ENCODE measurements at regions not wholly inside any gene's neighbourhood (a gene's known extent, or its start where the extent isn't known, plus 50 kb on each side); places are given as distances from the start of the nearest gene placed in this dataset.

- TF ChIP-seq CTCF (IDR thresholded peaks at IDR 0.05; ENCODE audit: control insufficient read depth, insufficient read depth, low read depth, low read length, missing control alignments), result no peak
- DNase-seq (ENCODE audit: low read depth), result no peak
- H3K4me3 ChIP-seq (ENCODE audit: control insufficient read depth, low read depth, low read length), result no peak overlapping the region
These were observed 57.1 kb upstream of the NOCT start for GRCh38 chr4:138958519-138958918.

- no peak overlapping the region for H3K4me3 ChIP-seq (ENCODE audit: control insufficient read depth, low read depth, low read length)
- DNase-seq (ENCODE audit: low read depth), result no peak
- TF ChIP-seq CTCF (IDR thresholded peaks at IDR 0.05; ENCODE audit: control insufficient read depth, insufficient read depth, low read depth, low read length, missing control alignments), result no peak
These were observed 58.3 kb upstream of the NOCT start for GRCh38 chr4:138957302-138957701.

GRCh38 chr4:138954428-138954827, 61.2 kb upstream of the NOCT start:
- TF ChIP-seq CTCF (IDR thresholded peaks at IDR 0.05; ENCODE audit: control insufficient read depth, insufficient read depth, low read depth, low read length, missing control alignments), result no peak

GRCh38 chr4:138953961-138954371, 61.6 kb upstream of the NOCT start:
- peak; percentile 87 for DNase-seq (ENCODE audit: low read depth)
- no peak overlapping the region for H3K4me3 ChIP-seq (ENCODE audit: control insufficient read depth, low read depth, low read length)
- no peak for TF ChIP-seq CTCF (IDR thresholded peaks at IDR 0.05; ENCODE audit: control insufficient read depth, insufficient read depth, low read depth, low read length, missing control alignments)

More at GRCh38 chr4:138954428-138954827, 61.2 kb upstream of the NOCT start:
- no peak overlapping the region for H3K4me3 ChIP-seq (ENCODE audit: control insufficient read depth, low read depth, low read length)
- DNase-seq (ENCODE audit: low read depth), result no peak

GRCh38 chr4:138952411-138952810, 63.2 kb upstream of the NOCT start:
- DNase-seq (ENCODE audit: low read depth), result no peak
- TF ChIP-seq CTCF (IDR thresholded peaks at IDR 0.05; ENCODE audit: control insufficient read depth, insufficient read depth, low read depth, low read length, missing control alignments), result no peak

GRCh38 chr4:138951764-138952163, 63.8 kb upstream of the NOCT start:
- no peak for DNase-seq (ENCODE audit: low read depth)
- no peak for TF ChIP-seq CTCF (IDR thresholded peaks at IDR 0.05; ENCODE audit: control insufficient read depth, insufficient read depth, low read depth, low read length, missing control alignments)
- H3K4me3 ChIP-seq (ENCODE audit: control insufficient read depth, low read depth, low read length), result no peak overlapping the region

More at GRCh38 chr4:138952411-138952810, 63.2 kb upstream of the NOCT start:
- H3K4me3 ChIP-seq (ENCODE audit: control insufficient read depth, low read depth, low read length), result no peak overlapping the region

- no peak for TF ChIP-seq CTCF (IDR thresholded peaks at IDR 0.05; ENCODE audit: control insufficient read depth, insufficient read depth, low read depth, low read length, missing control alignments)
- no peak overlapping the region for H3K4me3 ChIP-seq (ENCODE audit: control insufficient read depth, low read depth, low read length)
- DNase-seq (ENCODE audit: low read depth), result no peak
These were observed 65.7 kb upstream of the NOCT start for GRCh38 chr4:138949866-138950265.

All from AG09309 (cell line).